ENCODE measurements at regions not wholly inside any gene's neighbourhood (a gene's known extent, or its start where the extent isn't known, plus 50 kb on each side); places are given as distances from the start of the nearest gene placed in this dataset.
"Not testable (repeated sequence)": the region's sequence is repeated elsewhere in the genome, so short reads cannot be mapped to it uniquely, and the experiment has no call there.

DNA sequence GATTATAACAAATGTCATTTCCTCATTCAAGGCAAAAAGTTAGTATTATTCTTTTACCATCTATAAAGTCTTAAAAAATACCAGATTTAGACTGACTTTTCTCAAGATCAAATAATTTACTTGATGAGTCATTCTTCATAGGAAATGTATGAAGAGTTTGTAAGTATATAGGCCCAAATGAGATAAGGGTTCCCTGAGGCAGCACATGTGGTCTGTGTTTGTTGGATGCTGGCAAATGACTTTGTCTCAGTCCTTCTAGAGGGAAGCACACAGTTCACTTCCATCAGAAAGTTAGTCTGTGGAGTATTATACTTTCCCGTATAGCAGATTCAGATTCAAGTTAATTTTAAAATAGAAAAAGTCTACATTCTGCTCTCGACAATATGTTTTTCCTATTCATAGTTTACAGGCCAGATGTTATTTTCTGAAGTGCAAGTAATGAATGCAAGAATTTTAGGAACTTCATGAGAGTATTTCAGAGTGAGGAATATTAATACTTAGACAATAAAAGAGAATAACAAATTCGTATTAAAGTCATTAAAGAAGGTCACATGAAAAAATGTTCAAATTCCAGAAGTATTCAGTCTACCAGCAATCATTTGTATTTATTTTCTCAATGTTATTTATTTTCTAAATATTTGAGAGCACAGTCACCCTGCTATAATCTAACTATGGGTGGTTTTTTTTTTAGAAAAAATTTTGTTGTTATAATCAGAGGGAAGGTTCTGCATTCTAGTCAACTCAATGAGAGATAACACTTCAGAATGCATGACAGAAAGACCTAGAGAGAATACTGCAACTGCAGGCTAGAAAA is 601.8 kb upstream of the ZFP42 start:
- Mint-ChIP-seq H3K27ac (no peak overlapping the region), H3K4me3 (no peak overlapping the region), H3K9me3 (peaks cover 0 to 14% (median under 1%) of the 10 kb centered on the region in 9 donors), H3K36me3 (no peaks in the 10 kb centered on the region), H3K4me1 (no peaks in the 10 kb centered on the region), H3K27me3 (no peaks in the 10 kb centered on the region)
- no peak for ATAC-seq
- POLR2A ChIA-PET: no interaction called here
- DNase-seq: no peak

DNA sequence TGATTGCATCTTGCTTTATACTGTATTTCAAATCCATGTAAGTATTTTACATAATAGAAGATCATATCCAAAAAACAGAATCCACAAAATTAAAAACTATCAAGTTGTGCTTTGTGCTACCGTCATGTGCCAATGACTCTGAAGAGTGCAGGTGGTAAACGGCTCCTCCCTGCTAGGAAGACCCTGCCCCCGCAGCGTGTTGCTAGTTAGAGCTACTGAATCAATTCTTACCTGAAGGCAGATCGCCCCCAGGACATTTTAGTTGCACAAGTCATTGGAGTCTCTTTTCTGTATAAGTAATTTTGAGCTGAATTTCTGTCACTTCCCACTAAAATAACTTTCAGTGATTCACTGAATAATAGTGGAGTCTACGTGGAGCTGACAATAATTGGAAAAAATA is 599.5 kb upstream of the ZFP42 start:
- peaks cover 0 to 4% (median 0%) of the 10 kb centered on the region in 3 donors for H3K36me3 Mint-ChIP-seq
- no peak overlapping the region for H3K4me3 Mint-ChIP-seq
- no peak for ATAC-seq
- no peaks in the 10 kb centered on the region for H3K4me1 Mint-ChIP-seq
- H3K27me3 Mint-ChIP-seq: no peaks in the 10 kb centered on the region
- no peak for DNase-seq
- POLR2A ChIA-PET: no interaction called here
- H3K9me3 Mint-ChIP-seq: peaks cover 0 to 31% (median 2%) of the 10 kb centered on the region in 9 donors
- H3K27ac Mint-ChIP-seq: no peak overlapping the region

DNA sequence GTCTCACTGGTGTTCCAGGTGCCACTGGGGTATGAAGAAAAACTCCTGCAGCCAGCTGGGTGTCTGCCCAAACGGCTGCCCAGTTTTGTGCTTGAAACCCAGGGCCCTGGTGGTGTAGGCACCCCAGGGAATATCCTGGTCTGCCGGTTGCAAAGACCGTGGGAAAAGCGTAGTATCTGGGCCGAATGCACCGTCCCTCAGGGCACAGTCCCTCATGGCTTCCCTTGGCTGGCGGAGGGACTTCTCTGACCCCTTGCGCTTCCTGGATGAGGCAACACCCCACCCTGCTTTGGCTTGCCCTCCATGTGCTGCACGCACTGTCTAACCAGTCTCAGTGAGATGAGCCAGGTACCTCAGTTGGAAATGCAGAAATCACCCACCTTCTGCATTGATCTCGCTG is 587.1 kb upstream of the ZFP42 start:
- H3K4me1 Mint-ChIP-seq, DNase-seq, ATAC-seq, H3K27ac Mint-ChIP-seq, H3K36me3 Mint-ChIP-seq, H3K4me3 Mint-ChIP-seq, H3K27me3 Mint-ChIP-seq, POLR2A ChIA-PET: not testable (repeated sequence)
- peaks cover 3 to 38% (median 18%) of the 10 kb centered on the region in 9 donors for H3K9me3 Mint-ChIP-seq

DNA sequence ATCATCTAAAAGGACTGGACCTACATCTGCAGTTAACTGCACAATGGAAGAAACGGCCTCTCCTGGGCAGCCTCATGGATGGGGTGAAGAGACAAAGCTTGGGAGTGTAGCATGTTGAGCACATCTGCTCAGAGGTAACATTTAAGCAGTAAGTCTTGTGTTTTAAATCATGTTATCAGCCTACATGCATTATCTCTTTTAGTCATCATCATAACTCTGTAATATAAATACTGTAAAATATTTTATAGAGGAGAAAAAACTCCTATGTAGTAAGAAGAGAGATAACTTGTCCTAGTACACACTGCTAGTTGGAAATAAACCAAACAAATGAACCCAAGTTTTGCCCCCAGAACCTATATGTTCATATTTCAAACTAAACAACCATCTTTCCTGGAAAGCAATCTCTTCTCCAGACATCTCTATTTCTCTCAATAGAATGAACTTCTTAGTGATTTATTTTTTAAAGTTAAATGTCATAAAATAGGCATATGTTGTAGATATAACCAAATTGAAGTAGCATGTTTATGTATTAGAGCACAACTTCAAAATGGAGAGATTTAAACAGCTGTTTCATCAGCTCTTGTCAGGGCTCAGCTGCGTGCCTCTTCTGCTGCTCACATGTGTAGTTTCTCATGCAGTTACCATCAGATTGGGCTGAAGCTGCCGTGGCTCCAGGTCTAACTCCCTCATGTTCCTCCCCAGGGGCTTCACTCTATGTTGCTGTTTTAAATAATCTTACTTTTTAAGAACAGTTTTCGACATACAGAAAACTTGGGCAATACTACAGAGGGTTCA is 581.8 kb upstream of the ZFP42 start:
- H3K4me3 Mint-ChIP-seq: no peak overlapping the region
- H3K36me3 Mint-ChIP-seq: no peaks in the 10 kb centered on the region
- no peak overlapping the region for H3K27ac Mint-ChIP-seq
- no peaks in the 10 kb centered on the region for H3K4me1 Mint-ChIP-seq
- no peak for DNase-seq
- no peaks in the 10 kb centered on the region for H3K27me3 Mint-ChIP-seq
- no peak for ATAC-seq
- POLR2A ChIA-PET: no interaction called here
- peaks cover 0 to 18% (median 5%) of the 10 kb centered on the region in 9 donors for H3K9me3 Mint-ChIP-seq

DNA sequence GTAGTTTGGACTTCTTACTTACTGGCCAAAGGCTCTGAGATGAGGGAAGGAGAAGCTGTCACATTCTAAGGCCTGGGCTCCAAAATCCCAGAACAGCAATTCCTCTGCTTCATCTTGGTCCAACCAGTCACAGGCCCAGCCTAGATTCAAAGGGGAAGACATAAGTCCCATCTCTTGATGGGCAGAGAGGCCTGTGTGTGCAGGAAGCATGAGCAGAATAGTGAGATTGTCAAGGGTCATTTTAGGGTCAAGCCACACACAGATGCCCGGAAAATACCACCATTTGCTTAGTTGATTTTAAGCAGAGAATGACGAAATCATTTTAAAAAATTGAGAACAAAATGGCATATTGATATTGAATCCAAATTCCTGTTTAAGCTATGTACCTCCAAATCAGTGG is 580.9 kb upstream of the ZFP42 start:
- POLR2A ChIA-PET: no interaction called here
- peaks cover 0 to 26% (median 5%) of the 10 kb centered on the region in 9 donors for H3K9me3 Mint-ChIP-seq
- H3K27me3 Mint-ChIP-seq: no peaks in the 10 kb centered on the region
- no peaks in the 10 kb centered on the region for H3K36me3 Mint-ChIP-seq
- ATAC-seq: no peak
- no peaks in the 10 kb centered on the region for H3K4me1 Mint-ChIP-seq
- no peak overlapping the region for H3K27ac Mint-ChIP-seq
- no peak for DNase-seq
- no peak overlapping the region for H3K4me3 Mint-ChIP-seq

DNA sequence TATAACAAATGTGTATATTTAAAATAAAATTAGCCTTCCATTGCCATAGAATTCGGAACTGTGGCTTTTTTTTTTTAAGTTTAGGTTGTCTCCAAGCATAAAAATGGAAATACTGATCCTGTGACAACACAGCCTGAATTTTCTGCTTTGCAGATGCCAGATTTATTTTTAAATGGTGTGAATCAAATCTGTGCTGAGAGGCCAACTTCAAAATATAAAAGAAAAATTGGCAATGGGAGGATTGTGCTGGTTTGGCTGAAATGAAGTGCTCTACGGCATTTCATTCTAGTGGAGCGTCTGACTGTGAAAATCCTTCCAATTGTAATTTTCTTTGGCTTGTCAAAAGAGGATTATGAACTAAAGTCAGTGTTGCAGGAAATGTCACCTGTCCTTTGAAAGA is 580.3 kb upstream of the ZFP42 start:
- Mint-ChIP-seq H3K9me3 (peaks cover 0 to 26% (median 7%) of the 10 kb centered on the region in 9 donors), H3K4me3 (no peak overlapping the region), H3K36me3 (no peaks in the 10 kb centered on the region), H3K4me1 (no peaks in the 10 kb centered on the region), H3K27ac (no peak overlapping the region), H3K27me3 (no peaks in the 10 kb centered on the region)
- ATAC-seq (no peak), DNase-seq (no peak)
- POLR2A ChIA-PET: no interaction called here

DNA sequence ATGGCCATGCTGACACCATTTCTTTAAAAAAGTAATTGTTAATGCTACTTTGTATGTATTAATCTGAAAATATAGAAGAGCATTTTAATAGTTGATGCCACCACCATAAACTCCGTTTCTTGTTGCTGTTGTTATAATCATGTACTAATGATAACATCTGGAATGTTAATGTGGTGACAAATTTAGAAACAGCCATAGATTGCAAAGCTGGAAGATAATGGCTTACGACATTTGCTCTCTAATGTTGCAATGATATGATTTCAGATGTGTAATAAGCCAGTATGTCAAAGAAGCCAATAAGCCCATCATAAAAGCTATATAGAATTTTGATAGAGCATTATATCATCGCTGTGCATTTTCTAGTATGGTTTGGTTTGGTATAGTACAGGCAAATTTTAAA is 579.4 kb upstream of the ZFP42 start:
- Mint-ChIP-seq H3K4me1 (no peaks in the 10 kb centered on the region), H3K27me3 (no peaks in the 10 kb centered on the region), H3K36me3 (no peaks in the 10 kb centered on the region), H3K9me3 (peaks cover 0 to 26% (median 7%) of the 10 kb centered on the region in 9 donors), H3K27ac (no peak overlapping the region), H3K4me3 (no peak overlapping the region)
- POLR2A ChIA-PET: no interaction called here
- DNase-seq (no peak), ATAC-seq (no peak)

DNA sequence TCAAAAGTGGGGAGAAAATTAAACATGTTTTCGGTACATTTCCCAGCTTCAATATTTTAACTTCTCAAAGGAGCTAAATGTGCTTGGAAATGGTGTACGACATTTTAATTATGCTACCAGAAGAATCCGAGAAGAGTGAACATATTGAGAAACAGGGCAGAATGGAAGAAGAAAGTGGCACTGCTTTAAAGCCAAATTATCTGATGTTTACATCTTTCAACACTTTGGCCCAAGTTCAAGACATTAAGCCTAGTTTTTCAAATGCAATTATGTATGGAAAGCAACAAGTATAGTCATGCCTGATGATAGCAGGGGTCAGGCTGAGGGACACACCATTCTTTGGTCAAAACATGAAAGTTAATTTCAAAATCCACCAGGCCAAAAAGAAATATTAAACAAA is 577.9 kb upstream of the ZFP42 start:
- no peak for ATAC-seq
- Mint-ChIP-seq H3K36me3 (no peaks in the 10 kb centered on the region), H3K9me3 (peaks cover 0 to 27% (median 7%) of the 10 kb centered on the region in 9 donors), H3K27me3 (no peaks in the 10 kb centered on the region), H3K27ac (no peak overlapping the region), H3K4me1 (no peaks in the 10 kb centered on the region), H3K4me3 (no peak overlapping the region)
- POLR2A ChIA-PET: no interaction called here
- DNase-seq: no peak

DNA sequence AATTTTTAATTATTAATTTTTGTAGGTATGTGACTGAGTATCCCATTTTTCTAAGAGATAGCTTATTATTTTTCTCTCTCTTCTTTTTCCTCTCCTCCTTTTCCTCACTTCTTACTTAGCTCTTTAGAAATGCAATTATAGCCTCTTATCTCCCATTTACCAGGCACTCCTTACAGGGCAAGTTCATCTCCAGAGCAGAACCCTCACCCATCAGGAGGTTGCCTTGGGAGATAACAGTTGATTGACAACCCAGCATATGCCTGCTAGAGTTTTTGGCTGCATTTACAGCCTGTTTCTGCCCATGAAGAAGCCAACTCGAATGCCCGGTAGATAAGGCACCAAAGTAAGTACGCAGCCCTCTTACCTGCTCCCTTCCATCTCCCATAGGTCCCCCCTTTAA is 572.9 kb upstream of the ZFP42 start:
- peaks cover 0 to 33% (median 7%) of the 10 kb centered on the region in 9 donors for H3K9me3 Mint-ChIP-seq
- no peak overlapping the region for H3K4me3 Mint-ChIP-seq
- no peaks in the 10 kb centered on the region for H3K27me3 Mint-ChIP-seq
- H3K4me1 Mint-ChIP-seq: no peaks in the 10 kb centered on the region
- POLR2A ChIA-PET: no interaction called here
- H3K36me3 Mint-ChIP-seq: no peaks in the 10 kb centered on the region
- ATAC-seq (no peak), DNase-seq (no peak)
- H3K27ac Mint-ChIP-seq: no peak overlapping the region

DNA sequence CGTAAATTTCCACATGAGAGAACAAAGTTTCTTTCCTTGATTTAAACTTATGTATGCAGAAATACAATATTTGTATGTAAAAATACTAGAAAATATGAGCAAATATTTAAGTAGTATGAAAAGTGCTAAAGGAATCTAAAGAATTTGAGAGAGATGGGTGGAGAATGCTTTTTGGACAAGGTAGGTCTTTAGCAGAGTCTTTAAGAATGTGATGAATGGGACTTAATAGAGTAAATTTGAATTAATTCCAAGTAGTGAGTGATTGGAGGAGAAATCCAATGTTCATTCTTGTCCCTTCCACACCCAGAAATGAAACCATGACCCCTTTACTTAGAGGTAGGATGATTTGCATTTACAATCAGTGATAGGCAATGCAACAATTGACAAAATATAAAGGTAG is 570.9 kb upstream of the ZFP42 start:
- H3K27ac Mint-ChIP-seq: no peak overlapping the region
- DNase-seq: no peak
- peaks cover 0 to 28% (median 9%) of the 10 kb centered on the region in 9 donors for H3K9me3 Mint-ChIP-seq
- ATAC-seq: no peak
- no peaks in the 10 kb centered on the region for H3K4me1 Mint-ChIP-seq
- POLR2A ChIA-PET: no interaction called here
- H3K27me3 Mint-ChIP-seq: no peaks in the 10 kb centered on the region
- H3K36me3 Mint-ChIP-seq: no peaks in the 10 kb centered on the region
- H3K4me3 Mint-ChIP-seq: no peak overlapping the region

DNA sequence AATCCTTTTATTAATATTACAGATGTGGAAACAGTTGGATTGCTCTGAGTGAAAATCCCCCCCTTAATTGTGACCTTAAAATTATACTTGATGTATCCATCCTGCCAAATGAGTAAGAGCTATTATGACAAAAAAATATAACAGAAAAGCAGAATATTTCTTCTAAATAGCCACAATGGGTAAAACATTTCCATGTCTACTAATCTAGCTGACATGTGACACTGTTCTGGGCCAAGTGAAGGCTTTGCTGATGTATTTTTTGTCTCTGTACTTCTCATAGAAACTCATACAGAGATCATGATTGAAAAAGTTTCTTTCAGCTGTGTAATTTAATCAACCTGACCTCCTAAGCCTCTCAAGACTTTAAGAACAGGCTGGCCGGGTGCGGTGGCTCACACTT is 569.1 kb upstream of the ZFP42 start:
- no peaks in the 10 kb centered on the region for H3K4me1 Mint-ChIP-seq
- DNase-seq (no peak), ATAC-seq (no peak)
- H3K9me3 Mint-ChIP-seq: peaks cover 0 to 36% (median 9%) of the 10 kb centered on the region in 9 donors
- H3K27ac Mint-ChIP-seq: no peak overlapping the region
- H3K4me3 Mint-ChIP-seq: no peak overlapping the region
- H3K27me3 Mint-ChIP-seq: no peaks in the 10 kb centered on the region
- POLR2A ChIA-PET: no interaction called here
- no peaks in the 10 kb centered on the region for H3K36me3 Mint-ChIP-seq

GRCh38 chr4:187432310-187432709 is 563.3 kb upstream of the ZFP42 start:
- no peak for ATAC-seq

GRCh38 chr4:187433141-187433540 is 562.4 kb upstream of the ZFP42 start:
- Mint-ChIP-seq H3K9me3 (peaks cover under 1 to 38% (median 10%) of the 10 kb centered on the region in 9 donors), H3K36me3 (no peaks in the 10 kb centered on the region), H3K27me3 (peaks cover 0 to 3% (median 0%) of the 10 kb centered on the region in 5 donors), H3K4me3 (no peak overlapping the region), H3K27ac (no peak overlapping the region), H3K4me1 (peaks cover 0 to 2% (median 0%) of the 10 kb centered on the region in 4 donors)
- ATAC-seq (no peak), DNase-seq (no peak)
- POLR2A ChIA-PET: no interaction called here

More at GRCh38 chr4:187432310-187432709, 563.3 kb upstream of the ZFP42 start:
- no peak overlapping the region for H3K4me3 Mint-ChIP-seq
- H3K9me3 Mint-ChIP-seq: peaks cover 2 to 36% (median 11%) of the 10 kb centered on the region in 9 donors
- DNase-seq: no peak
- POLR2A ChIA-PET: no interaction called here
- H3K36me3 Mint-ChIP-seq: no peaks in the 10 kb centered on the region
- H3K4me1 Mint-ChIP-seq: peaks cover 0 to 2% (median 0%) of the 10 kb centered on the region in 4 donors
- H3K27me3 Mint-ChIP-seq: peaks cover 0 to 3% (median 0%) of the 10 kb centered on the region in 5 donors
- no peak overlapping the region for H3K27ac Mint-ChIP-seq
